HG03196 (cell line): ENCODE measurements at regions not wholly inside any gene's neighbourhood (a gene's known extent, or its start where the extent isn't known, plus 50 kb on each side); places are given as distances from the start of the nearest gene placed in this dataset.
"Not testable (repeated sequence)": the region's sequence is repeated elsewhere in the genome, so short reads cannot be mapped to it uniquely, and the experiment has no call there.

Experiments used
- ATAC-seq: cut with Tn5 transposase; IDR thresholded peaks from one replicate; pipeline ENCODE4 v1.9.1; 2021; ENCODE audit not compliant: unreplicated experiment

- ATAC-seq: no peak
Observed at GRCh38 chr4:127214931-127215330, 417.8 kb upstream of the INTU start.

- no peak for ATAC-seq
Observed at GRCh38 chr4:127217586-127218229, 415.0 kb upstream of the INTU start.

- ATAC-seq: no peak
Observed at GRCh38 chr4:127219232-127219631, 413.5 kb upstream of the INTU start.

GRCh38 chr4:127224556-127224955 is 408.2 kb upstream of the INTU start:
- no peak for ATAC-seq

- no peak for ATAC-seq
Observed at GRCh38 chr4:127229855-127230608, 402.7 kb upstream of the INTU start.

- ATAC-seq: no peak
Observed at GRCh38 chr4:127236889-127237288, 395.9 kb upstream of the INTU start.

- ATAC-seq: no peak
Observed at GRCh38 chr4:127237581-127237980, 395.2 kb upstream of the INTU start.

GRCh38 chr4:127238956-127239475 is 393.7 kb upstream of the INTU start:
- ATAC-seq: no peak

GRCh38 chr4:127239902-127240763 is 392.6 kb upstream of the INTU start:
- no peak for ATAC-seq

- ATAC-seq: no peak
Observed at GRCh38 chr4:127240764-127241105, 392.0 kb upstream of the INTU start.

- ATAC-seq: no peak
Observed at GRCh38 chr4:127244515-127244914, 388.2 kb upstream of the INTU start.

- ATAC-seq: no peak
Observed at GRCh38 chr4:127246963-127247952, 385.5 kb upstream of the INTU start.

GRCh38 chr4:127249066-127249766 is 383.5 kb upstream of the INTU start:
- no peak for ATAC-seq

GRCh38 chr4:127249767-127250108 is 383.0 kb upstream of the INTU start:
- ATAC-seq: no peak

- ATAC-seq: peak; percentile 48
Observed at GRCh38 chr4:127250577-127250976, 382.2 kb upstream of the INTU start.

GRCh38 chr4:127251423-127251822 is 381.3 kb upstream of the INTU start:
- ATAC-seq: peak; percentile 65

- ATAC-seq: no peak
Observed at GRCh38 chr4:127256500-127256899, 376.3 kb upstream of the INTU start.

- ATAC-seq: no peak
Observed at GRCh38 chr4:127261476-127261875, 371.3 kb upstream of the INTU start.

- ATAC-seq: no peak
Observed at GRCh38 chr4:127268367-127268766, 364.4 kb upstream of the INTU start.

GRCh38 chr4:127277023-127277422 is 355.7 kb upstream of the INTU start:
- ATAC-seq: not testable (repeated sequence)
